ENCODE measurements at regions not wholly inside any gene's neighbourhood (a gene's known extent, or its start where the extent isn't known, plus 50 kb on each side); places are given as distances from the start of the nearest gene placed in this dataset.

DNA sequence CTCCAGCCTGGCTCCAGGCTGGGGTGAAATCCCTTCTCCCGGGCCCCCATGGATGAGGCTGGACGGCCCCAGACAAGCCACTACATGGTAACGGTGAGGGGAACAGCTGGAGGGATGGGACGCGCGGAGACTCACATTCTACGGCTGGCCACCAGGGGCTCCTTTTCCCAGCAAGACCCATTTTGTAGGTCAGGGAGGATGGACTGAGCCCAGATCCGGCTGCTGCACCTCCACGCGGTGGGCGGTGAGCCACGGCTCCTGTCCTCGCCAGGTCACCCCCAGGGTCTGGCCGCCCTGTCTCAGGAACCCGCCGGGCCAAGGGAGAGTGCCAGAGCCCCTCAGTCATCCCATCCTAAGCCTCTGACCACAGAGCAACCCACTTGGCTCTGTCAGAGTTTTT lies 75.0 kb upstream of the ACTRT2 start:
- no peaks in the 10 kb centered on the region for H3K9me3 ChIP-seq (ENCODE audit: insufficient read depth, low read length)
- no peak overlapping the region for H3K4me2 ChIP-seq (ENCODE audit: low read depth, low read length, poor library complexity, severe bottlenecking)
- H3K79me2 ChIP-seq (ENCODE audit: insufficient read depth, low read length), result no peaks in the 10 kb centered on the region
- no peak overlapping the region for H3K4me3 ChIP-seq (ENCODE audit: insufficient read depth, low read length, poor library complexity, severe bottlenecking)
- H3K9ac ChIP-seq (ENCODE audit: low read length), result no peak overlapping the region
- TF ChIP-seq EZH2phosphoT487 (conservative IDR thresholded peaks at IDR 0.05; ENCODE audit: low read length), result no peak
- TF ChIP-seq, protein P1, sequence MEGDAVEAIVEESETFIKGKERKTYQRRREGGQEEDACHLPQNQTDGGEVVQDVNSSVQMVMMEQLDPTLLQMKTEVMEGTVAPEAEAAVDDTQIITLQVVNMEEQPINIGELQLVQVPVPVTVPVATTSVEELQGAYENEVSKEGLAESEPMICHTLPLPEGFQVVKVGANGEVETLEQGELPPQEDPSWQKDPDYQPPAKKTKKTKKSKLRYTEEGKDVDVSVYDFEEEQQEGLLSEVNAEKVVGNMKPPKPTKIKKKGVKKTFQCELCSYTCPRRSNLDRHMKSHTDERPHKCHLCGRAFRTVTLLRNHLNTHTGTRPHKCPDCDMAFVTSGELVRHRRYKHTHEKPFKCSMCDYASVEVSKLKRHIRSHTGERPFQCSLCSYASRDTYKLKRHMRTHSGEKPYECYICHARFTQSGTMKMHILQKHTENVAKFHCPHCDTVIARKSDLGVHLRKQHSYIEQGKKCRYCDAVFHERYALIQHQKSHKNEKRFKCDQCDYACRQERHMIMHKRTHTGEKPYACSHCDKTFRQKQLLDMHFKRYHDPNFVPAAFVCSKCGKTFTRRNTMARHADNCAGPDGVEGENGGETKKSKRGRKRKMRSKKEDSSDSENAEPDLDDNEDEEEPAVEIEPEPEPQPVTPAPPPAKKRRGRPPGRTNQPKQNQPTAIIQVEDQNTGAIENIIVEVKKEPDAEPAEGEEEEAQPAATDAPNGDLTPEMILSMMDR (IDR thresholded peaks at IDR 0.05; ENCODE audit: insufficient read depth, low read length, poor library complexity, severe bottlenecking), result no peak
- no peaks in the 10 kb centered on the region for H3K36me3 ChIP-seq (ENCODE audit: low read length)
- no peaks in the 10 kb centered on the region for H3K9me2 ChIP-seq (replicated peaks; ENCODE audit: insufficient read depth, low read length)
- no peak overlapping the region for H2AFZ ChIP-seq (ENCODE audit: low read depth, low read length, severe bottlenecking)
- H4K20me1 ChIP-seq (ENCODE audit: low read depth, low read length), result no peaks in the 10 kb centered on the region
- no peaks in the 10 kb centered on the region for H3K27me3 ChIP-seq (ENCODE audit: low read length)
- H3F3A ChIP-seq (ENCODE audit: insufficient read depth), result no peaks in the 10 kb centered on the region
- H3K27ac ChIP-seq (ENCODE audit: low read depth, low read length), result no peak overlapping the region

DNA sequence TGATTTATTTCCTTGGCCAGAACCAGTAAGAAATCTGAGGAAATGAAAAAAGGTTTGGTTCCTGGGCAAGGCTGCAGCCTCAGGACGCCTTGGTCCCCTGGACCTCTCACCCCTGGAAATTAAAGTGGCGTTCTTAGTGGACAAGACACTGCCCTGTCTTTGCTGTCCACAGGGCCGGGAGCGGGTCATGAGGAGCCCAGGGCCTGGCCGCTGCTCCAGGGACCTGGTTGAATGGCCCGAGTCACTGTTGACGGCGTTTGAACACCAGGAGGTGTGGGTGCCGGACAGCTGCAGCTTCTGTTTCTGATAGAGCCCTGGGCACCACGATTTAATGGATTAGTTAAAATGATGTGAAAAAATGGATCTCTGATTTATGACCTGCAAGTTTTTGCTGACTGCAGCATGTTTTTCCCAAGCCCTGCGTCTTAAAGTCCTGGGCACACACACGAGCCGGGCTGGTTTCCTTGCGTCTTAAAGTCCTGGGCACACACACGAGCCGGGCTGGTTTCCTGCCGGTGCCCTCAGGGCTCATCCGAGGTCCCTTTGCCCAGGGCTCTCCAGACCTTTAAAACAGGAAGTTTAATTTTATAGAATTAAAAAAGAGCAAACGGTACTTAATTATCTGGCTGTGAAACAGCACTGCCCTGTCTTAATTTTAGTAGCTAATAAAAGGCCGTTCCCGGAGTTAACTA lies 74.1 kb upstream of the ACTRT2 start:
- Histone ChIP-seq H4K20me1 (ENCODE audit: low read depth, low read length) (no peaks in the 10 kb centered on the region), H3K79me2 (ENCODE audit: insufficient read depth, low read length) (no peaks in the 10 kb centered on the region), H3F3A (ENCODE audit: insufficient read depth) (no peaks in the 10 kb centered on the region), H3K9me2 (replicated peaks; ENCODE audit: insufficient read depth, low read length) (no peaks in the 10 kb centered on the region), H3K4me3 (ENCODE audit: insufficient read depth, low read length, poor library complexity, severe bottlenecking) (no peak overlapping the region), H3K36me3 (ENCODE audit: low read length) (no peaks in the 10 kb centered on the region), H3K9ac (ENCODE audit: low read length) (no peak overlapping the region), H3K4me2 (ENCODE audit: low read depth, low read length, poor library complexity, severe bottlenecking) (no peak overlapping the region), H2AFZ (ENCODE audit: low read depth, low read length, severe bottlenecking) (no peak overlapping the region), H3K27me3 (ENCODE audit: low read length) (no peaks in the 10 kb centered on the region), H3K9me3 (ENCODE audit: insufficient read depth, low read length) (no peaks in the 10 kb centered on the region), H3K27ac (ENCODE audit: low read depth, low read length) (no peak overlapping the region)
- TF ChIP-seq, protein P1 (IDR thresholded peaks at IDR 0.05; ENCODE audit: insufficient read depth, low read length, poor library complexity, severe bottlenecking), result no peak
- no peak for TF ChIP-seq EZH2phosphoT487 (conservative IDR thresholded peaks at IDR 0.05; ENCODE audit: low read length)

DNA sequence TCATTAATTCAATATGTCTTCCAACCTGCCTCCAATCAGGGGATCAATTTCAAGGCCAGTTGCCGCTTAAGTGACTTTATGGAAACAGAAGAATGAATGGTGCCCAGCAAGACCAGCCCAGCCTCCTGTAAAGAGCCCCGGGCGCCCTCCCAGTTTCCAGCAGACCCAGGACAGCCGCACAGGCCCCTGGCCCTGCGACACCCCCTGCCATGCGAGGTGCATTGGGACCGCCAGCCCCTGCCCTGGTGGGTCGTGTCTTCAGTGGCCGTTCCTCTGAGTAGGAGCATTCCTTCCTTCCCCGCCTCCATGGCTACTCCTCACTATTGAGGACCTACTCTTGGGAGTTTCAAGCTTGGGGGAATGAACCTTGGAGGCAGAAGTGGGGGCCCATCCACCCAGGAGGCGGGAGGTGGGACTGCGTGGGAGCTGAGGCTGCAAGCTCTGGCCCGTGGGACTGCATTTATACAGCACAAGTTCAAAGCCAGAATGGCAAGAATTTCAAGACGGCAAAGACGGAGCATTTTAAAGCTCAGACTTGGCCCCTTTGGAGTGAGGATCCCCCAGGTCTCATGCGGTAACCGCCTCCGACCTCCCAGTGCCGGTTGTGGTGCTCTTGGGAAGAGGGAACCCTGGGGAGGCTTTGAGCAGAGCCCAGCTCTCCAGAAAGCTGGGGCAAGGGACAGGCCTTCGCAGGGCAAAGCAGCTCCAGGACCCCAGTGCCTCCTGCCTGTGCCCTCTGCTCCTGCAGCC lies 73.1 kb upstream of the ACTRT2 start:
- Histone ChIP-seq H2AFZ (ENCODE audit: low read depth, low read length, severe bottlenecking) (no peak overlapping the region), H3K27ac (ENCODE audit: low read depth, low read length) (no peak overlapping the region), H3K27me3 (ENCODE audit: low read length) (no peaks in the 10 kb centered on the region), H3K79me2 (ENCODE audit: insufficient read depth, low read length) (no peaks in the 10 kb centered on the region), H3K9me3 (ENCODE audit: insufficient read depth, low read length) (no peaks in the 10 kb centered on the region), H4K20me1 (ENCODE audit: low read depth, low read length) (no peaks in the 10 kb centered on the region), H3K9me2 (replicated peaks; ENCODE audit: insufficient read depth, low read length) (no peaks in the 10 kb centered on the region), H3K9ac (ENCODE audit: low read length) (no peak overlapping the region), H3F3A (ENCODE audit: insufficient read depth) (no peaks in the 10 kb centered on the region), H3K4me2 (ENCODE audit: low read depth, low read length, poor library complexity, severe bottlenecking) (no peak overlapping the region), H3K4me3 (ENCODE audit: insufficient read depth, low read length, poor library complexity, severe bottlenecking) (no peak overlapping the region), H3K36me3 (ENCODE audit: low read length) (no peaks in the 10 kb centered on the region)
- TF ChIP-seq, protein P1 (IDR thresholded peaks at IDR 0.05; ENCODE audit: insufficient read depth, low read length, poor library complexity, severe bottlenecking), result no peak
- TF ChIP-seq EZH2phosphoT487 (conservative IDR thresholded peaks at IDR 0.05; ENCODE audit: low read length), result no peak

Data from SU-DHL-6 (cell line).